H1 (cell line): ENCODE measurements at regions not wholly inside any gene's neighbourhood (a gene's known extent, or its start where the extent isn't known, plus 50 kb on each side); places are given as distances from the start of the nearest gene placed in this dataset.

ENCODE experiments used
- ASH2L ChIP-seq: fragments of 200-600, 300-600 bp; sonication (generic); IDR thresholded peaks from one replicate; pipeline ENCODE4 v1.7.1; 2017; ENCODE audit warnings: low read length
- CREB1 ChIP-seq: IDR thresholded peaks from 2 replicates; pipeline ENCODE4 v1.6.1; 2012; ENCODE audit warnings: inconsistent platforms
- POLR2AphosphoS5 ChIP-seq: IDR thresholded peaks from 2 replicates; pipeline ENCODE4 v1.6.1; 2011; ENCODE audit warnings: low read depth, low read length
- RNF2 ChIP-seq: fragments of 200-900, 300-1000 bp; sonication (generic); IDR thresholded peaks from 2 replicates; pipeline ENCODE4 v1.7.1; 2016; ENCODE audit warnings: borderline replicate concordance, low read depth, mild to moderate bottlenecking, antibody characterized with exemption, low read length; ENCODE audit not compliant: poor library complexity, severe bottlenecking; ENCODE audit errors: missing control alignments
- TEAD4 ChIP-seq: IDR thresholded peaks from 2 replicates; pipeline ENCODE4 v1.6.1; 2012; ENCODE audit warnings: low read depth, low read length, inconsistent platforms, mixed read lengths
- TF ChIP-seq, protein P1 (sequence below): IDR thresholded peaks from 2 replicates; pipeline ENCODE4 v1.6.1; 2011; ENCODE audit warnings: low read depth, mild to moderate bottlenecking, low read length; ENCODE audit not compliant: insufficient read depth

- TF ChIP-seq RNF2 (no peak), CREB1 (no peak), POLR2AphosphoS5 (peak; percentile 64), ASH2L (peak; percentile 28), TEAD4 (peak; percentile 63)
- TF ChIP-seq, protein P1, sequence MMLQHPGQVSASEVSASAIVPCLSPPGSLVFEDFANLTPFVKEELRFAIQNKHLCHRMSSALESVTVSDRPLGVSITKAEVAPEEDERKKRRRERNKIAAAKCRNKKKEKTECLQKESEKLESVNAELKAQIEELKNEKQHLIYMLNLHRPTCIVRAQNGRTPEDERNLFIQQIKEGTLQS: no peak
- TF ChIP-seq, all 59 proteins: peak for 10
Measured at GRCh38 chr16:22634954-22635353, 124.3 kb downstream of the NPIPB5 start (continued).
